ENCODE measurements at regions not wholly inside any gene's neighbourhood (a gene's known extent, or its start where the extent isn't known, plus 50 kb on each side); places are given as distances from the start of the nearest gene placed in this dataset.
A peak's percentile ranks its signal among the peaks of the same experiment; 100 is the strongest.

DNA sequence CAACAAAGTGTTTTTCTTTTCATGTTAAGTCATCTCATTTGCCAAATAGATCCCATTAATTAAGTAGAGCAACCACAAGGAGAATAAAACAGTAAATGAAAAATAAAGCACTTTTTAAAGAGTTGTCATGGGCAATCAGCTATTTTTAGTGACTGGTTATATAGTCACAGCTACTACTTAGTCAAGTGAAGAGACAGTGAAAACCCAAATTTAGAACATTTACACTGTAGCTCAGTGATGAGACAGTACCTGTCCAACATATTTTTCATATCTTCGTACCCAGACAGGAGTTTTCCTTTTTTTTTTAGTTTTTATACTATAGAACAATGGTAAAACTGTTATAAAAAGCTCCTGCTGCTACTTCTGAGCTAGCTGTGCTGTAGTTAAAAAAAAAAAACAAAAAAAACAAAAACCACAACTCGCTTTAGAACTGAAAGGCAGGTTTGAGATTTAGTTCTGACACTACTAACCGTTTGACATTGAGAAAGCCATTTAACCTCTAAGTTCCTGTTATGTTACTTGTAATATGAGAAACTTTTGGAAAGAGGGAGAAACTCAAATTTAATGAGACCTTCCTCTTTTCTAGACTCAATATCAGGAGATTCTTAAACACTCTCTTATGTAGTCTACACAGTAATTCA is 777.5 kb downstream of the ADGRL2 start:
- DNase-seq (ENCODE audit: low read depth) = no peak

DNA sequence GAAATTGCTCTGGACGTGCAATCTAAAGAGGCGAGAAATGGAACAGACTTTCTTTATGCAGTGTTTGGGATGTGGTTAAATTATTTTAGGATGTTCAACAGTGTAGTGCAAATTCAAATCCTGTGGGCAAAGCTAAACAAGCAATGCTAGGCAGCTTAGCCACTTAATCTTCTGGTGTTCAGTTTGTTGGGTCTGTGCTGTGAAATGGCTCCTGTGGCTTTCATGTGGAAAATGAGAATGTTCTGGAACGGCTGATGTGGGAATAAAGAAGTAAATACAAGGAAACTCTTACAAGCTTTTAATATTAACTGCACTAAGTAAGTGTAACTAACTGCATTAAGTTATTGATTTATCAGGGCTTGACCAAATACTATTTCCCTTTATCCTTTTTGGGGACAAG is 766.6 kb downstream of the ADGRL2 start:
- DNase-seq (ENCODE audit: low read depth) = no peak

DNA sequence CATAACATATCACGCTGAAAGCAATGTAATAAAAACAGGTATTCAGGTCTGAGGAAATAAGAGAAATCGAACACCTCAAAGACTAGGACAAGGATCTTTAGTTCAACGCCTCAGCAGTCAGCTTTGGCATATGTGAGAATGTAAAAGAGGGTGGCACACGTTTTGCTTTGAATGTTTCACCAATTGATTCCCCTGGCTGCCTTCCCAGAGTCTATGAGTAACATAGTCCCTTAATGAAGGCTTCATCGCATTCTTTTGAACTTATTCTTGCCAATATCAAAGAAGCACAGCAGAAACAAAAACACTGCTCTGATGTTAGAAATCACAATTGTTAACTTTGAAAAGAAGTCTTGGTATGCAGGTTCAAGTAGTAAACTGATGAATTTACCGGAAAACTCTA is 764.8 kb downstream of the ADGRL2 start:
- DNase-seq (ENCODE audit: low read depth) = peak; percentile 41

DNA sequence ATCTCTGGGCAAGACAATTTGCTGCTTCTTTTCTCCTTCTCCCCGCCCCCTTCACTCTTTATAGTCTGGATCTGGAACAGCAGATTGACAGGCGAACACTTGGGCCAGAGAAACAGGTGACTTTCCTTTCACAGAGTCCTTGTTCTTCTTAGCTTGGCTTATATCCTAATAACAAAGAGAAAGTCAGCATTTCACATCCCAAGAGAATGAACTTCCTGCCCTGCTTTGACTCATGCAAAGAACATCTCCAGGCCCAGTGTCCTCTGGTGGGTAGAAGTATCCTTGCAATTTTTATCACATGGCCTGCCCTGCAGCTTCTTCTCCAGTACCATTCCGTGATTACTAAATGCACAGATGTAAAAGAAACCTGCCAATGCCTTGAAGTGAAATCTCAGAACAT is 764.4 kb downstream of the ADGRL2 start:
- peak; percentile 51 for DNase-seq (ENCODE audit: low read depth)

DNA sequence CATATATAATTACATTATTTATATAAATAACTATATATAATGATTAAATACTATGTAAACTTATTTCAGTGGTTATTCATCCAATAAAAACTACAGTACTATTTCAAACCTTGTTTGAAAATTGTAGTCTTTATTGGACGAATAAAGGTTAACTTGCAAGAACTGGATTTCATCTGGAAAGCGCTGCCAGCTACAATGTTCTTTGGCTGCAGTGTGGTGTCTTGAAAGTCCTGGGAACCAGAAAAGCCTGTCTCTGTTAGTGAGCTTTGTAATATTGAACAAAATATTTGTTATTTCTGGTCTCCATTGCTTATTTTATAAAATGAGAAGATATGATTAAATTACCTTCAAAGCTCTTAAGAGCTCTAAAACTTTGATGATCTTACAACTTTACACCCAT is 763.6 kb downstream of the ADGRL2 start:
- DNase-seq (ENCODE audit: low read depth) = no peak

DNA sequence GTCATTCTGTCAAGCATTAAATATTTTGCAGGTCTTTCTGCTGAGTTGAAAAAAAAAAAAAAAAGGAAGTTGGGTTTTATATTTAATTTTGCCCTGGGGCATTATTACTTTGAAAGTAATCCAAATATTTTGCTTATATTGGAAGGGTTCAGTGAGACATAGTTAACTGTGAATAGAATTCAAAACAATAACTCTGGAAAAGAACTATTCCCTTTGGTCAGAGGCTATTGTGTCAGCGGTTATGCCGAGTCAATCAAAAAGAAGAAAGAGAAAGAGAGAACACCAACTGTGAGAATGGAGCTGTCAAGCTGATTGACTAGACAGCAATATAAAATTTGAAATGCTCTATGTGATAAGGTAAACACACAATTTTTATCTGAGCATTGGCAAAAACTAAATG is 761.7 kb downstream of the ADGRL2 start:
- DNase-seq (ENCODE audit: low read depth) = no peak

DNA sequence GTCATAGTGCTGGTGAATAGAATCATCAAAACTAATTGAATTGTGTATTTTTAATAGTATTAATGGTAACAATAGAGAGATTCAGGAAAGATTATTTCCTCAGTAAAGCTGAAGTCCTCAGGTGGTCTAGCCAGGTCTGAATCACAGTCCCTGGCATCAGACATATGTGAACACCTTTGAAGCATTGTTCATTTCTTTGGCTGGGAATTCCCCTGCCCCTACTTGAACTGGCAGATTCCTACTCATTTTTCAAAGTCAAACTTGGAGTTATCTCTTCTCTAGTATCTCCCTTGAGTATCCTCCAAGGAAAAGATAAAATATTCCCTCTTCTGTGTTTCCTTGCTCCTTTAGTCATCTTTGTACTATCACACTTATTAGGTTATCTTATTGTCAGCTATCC is 759.8 kb downstream of the ADGRL2 start:
- DNase-seq (ENCODE audit: low read depth) = no peak

DNA sequence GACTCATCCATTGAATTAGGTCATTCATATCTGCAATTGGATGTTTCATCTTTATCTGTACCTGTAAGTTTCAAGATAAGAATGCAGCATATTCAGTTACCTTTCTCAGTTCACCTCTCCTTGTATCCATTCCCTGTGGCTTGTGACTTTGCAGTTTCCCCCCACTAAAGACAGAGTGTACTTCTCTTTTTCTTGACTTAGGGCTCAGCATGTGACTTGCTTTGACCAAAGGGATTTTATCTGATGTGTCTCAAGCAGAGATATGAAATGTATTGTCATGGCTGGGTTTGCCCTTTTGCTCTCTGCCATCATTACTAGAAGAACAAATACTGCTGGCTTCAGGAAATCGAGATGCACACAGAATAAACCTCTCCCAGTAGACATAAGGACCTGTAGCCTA is 754.8 kb downstream of the ADGRL2 start:
- no peak for DNase-seq (ENCODE audit: low read depth)

DNA sequence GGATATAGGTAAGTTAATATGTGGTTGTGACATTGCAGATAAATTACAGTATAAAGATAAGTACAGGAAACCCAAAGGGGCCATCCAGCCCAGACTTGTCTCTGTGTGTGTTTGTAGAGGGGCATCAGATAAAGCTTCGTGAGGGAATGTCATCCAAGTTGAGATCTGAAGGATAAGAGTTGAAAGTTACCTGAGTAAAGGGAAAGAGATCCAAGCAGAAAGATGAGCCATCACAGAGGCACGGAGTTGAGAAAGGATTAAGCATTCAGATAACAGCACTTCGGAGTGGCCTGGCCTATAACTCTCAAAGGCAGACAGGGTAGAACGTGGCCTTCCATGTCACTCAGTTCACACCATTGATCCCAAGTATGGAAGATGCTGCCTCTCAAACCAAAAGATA is 749.1 kb downstream of the ADGRL2 start:
- no peak for DNase-seq (ENCODE audit: low read depth)

DNA sequence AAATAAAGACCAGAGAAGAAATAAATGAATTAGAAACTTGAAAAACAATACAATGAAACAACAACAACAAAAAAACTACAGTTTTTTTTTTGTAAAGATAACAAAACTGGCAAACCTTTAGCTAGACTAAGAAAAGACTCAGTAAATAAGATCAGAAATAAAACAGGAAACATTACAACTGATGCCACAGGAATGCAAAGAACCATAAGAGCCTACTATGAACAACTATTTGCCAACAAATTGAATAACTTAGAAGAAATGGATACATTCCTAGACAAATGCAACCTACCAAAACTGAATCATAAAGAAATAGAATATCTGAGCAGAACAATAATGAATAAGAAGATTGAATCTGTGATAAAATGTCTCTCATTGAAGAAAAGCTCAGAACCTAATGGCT is 742.0 kb downstream of the ADGRL2 start:
- no peak for DNase-seq (ENCODE audit: low read depth)

DNA sequence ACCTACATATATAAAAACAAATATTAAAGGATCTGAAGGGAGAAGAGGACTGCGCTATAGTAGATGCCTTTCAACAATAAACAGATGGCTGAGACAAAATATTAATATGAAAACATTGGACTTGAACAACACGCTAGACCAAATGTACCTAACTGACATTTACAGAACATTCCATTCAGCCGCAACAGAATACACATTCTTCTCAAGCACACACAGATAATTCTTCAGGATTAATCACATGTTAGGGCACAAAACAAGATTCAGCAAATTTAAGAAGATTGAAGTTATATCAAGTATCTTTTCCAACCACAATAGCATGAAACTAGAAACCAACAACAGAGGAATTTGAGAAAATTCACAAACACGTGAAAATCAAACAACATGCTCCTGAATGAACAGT is 741.4 kb downstream of the ADGRL2 start:
- DNase-seq (ENCODE audit: low read depth) = no peak

DNA sequence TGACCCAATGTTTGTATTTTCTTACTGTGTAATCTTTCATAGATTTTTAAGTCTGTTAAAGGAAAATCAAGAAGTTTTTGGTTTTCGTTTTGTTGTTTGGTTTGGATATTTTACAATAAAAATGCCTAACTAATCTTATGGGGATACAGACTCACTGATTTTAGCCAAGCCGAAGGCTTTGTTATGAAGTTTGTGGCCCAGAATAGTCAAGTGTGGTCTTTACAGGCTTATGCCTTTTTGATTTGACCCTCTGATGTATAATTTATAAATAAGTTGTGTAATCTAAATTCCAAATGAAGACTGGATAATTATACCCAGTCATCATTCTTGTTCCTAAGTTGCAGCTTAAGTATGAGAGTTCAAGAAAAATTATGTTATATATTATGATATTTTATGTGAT is 739.3 kb downstream of the ADGRL2 start:
- no peak for DNase-seq (ENCODE audit: low read depth)

DNA sequence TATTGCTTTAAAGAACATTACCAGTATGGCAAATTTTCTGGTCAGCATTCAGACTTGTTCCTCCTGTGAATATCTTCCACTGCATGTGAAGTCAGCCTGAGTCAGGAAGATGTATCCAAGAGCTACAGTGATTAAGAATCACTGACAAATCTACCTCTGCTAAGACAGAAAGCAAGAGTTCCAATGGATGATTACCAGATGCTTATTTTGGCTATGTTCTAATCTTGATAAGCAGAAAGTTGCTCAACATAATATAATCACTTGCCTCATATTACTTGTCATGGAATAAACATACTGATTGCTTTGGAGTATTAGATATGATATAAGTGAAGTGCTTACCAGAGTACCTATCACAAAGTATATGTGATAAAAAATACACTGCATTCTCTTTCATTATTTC is 738.1 kb downstream of the ADGRL2 start:
- no peak for DNase-seq (ENCODE audit: low read depth)

DNA sequence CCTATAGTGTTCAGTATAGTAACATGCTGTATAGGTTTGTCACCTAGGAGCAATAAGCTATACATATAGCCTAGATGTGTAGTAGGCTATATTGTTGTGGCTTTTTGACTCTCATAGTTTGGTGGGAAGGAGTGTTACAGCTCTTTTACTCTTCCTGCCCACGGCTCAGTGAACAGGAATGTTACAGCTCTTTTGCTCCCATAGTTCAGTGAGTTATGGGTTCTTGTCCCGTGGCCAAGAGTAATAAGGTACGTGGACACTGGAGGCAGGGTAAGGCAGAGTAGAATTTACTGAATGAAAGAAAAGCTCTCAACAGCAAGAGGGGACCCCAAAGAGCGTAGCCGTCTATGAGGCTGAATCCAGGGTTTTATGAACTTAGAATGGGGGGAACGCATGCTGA is 734.3 kb downstream of the ADGRL2 start:
- no peak for DNase-seq (ENCODE audit: low read depth)

DNA sequence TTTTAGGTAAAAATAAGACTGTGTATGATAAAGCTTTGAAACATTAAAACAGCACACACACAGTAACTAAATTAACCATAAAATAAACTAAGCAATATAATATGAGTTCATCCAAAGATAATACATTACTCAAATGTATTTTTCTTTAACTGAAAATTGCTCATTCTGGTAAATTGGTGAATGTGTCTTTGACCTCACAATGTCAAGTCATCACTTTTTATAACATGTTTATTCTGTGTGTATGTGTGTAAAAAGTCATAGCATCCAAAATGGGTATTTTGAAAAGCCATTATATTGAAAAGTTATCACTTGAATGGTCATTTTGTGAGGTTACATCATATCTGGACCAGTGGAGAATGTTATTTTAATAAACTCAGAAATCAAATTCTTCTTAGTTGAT is 724.6 kb downstream of the ADGRL2 start:
- no peak for DNase-seq (ENCODE audit: low read depth)

DNA sequence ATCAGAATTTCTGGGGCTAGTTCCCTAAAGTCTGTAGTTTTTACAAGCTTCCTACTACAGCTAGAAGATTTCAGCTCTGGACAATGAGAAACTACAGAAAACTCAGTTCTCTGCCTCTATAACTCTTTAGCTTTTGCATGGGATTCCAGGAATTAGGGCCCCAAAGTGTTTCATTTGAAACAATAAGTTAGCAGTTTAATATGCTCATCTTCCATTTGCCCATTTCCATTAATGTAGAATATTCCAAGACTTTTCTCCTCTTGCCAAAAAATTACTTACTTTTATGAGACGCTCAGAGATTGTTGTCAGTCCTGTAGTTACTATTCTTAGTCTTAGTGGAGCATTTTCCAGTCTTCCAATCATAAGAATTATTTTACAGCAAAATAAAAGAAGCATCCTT is 719.9 kb downstream of the ADGRL2 start:
- no peak for DNase-seq (ENCODE audit: low read depth)

DNA sequence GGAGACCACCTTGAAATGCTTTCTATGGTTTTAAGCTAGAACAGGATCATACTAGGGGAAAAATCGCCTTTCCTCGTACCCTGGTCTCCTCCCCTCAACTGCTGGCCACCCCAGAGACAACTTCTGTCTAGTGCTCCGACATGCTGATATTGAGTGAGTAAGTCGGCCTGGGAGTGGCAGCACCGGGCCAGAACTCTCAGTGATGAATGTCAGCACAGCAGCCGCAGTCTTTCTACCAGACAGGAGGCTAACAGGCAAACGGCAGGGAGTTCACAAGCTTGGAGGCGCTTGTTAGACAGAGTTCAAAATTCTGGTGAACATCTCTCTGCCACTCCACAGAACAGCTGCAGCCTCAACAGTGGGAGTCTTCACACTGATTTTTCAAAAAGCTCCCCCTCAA is 716.9 kb downstream of the ADGRL2 start:
- no peak for DNase-seq (ENCODE audit: low read depth)

DNA sequence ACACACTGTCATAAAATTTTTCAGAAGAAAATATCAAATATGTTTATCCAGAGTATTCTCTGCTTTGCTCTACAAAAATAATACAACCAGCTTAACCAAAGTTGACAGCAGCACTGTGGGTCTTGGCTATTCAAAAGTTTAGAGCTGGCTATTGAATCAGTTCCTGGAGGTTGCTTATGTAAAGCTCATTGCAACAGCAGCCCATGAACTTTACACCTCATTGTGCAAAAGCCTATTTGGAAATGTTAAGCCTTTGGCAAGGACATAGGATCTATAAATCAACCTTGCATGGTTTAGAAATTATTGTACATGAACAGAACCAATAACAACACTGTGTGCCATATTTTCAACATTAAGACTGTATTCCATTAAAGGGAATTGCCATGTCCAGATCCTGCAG is 714.9 kb downstream of the ADGRL2 start:
- DNase-seq (ENCODE audit: low read depth) = no peak

DNA sequence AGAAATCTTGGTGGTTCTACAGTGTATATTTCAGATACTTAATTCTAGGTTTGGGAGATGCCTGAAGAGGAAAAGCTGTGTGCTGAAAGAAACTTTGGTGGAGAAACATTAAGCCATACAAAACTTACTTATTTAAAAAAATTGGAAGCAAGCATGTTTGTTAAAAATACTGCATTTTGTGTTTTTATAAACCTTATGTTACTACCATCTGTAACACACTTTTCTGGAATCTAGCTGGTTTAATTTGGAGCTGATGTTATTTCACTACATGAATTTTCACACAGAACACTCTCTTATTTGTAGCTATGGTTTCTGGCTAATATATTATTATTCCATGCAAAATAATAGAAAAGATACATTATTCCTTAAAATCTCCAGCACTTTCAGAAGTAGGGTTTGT is 710.7 kb downstream of the ADGRL2 start:
- DNase-seq (ENCODE audit: low read depth) = no peak

DNA sequence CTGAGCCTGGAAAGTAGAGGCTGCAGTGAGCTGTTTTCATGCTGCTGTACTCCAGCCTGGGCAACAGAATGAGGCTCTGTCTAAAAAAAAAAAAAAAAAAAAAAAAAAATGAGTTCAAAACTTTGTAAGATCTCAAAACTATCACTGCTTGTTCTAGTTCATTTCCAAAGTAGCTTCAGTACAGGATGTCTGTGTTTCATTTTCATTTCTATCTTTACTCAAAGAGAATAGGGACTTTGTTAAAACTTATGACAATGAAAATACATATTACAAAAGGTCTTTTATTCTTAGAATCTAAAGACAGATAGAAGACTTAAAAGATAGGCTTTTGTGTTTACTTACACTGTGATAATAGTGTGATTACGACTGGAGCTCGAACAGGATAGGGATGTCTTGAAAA is 709.7 kb downstream of the ADGRL2 start:
- DNase-seq (ENCODE audit: low read depth) = no peak

DNA sequence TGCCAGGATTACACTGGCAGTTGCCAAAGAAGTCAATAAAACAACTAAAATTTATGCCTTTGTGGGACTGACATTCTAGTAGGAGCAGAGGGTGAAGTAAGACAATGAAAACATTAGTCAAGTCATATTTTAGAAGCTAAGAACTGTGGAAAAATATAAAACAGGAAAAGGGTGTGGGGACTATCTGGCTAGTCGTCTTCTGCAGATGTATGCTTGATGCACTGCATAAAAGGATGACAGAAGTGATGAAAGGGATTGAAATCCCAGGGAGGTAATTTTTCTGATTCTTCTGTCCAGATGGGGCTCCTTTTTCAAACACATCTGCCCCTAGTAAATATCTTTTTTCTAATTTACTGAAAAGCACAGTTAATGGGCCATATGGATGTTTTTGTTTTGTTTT is 706.3 kb downstream of the ADGRL2 start:
- DNase-seq (ENCODE audit: low read depth) = no peak

DNA sequence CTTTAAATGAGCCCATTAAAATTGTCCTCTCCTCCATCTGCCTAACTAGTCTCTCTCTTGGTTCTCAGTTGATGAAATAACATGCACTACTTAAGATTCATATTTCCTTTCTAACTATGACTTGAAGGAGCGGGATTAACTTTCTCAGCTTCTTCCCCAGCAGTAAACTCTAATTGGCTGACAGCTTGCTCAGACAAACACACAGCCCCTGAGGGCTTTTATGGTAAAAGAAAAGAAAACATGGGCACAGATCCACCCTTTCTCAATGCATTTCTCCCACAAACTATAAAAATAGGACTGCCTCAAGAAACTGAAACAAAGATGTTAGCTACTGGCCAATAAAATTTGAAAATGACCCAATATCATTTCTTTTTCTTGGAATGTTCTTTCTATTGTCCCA is 703.1 kb downstream of the ADGRL2 start:
- no peak for DNase-seq (ENCODE audit: low read depth)

DNA sequence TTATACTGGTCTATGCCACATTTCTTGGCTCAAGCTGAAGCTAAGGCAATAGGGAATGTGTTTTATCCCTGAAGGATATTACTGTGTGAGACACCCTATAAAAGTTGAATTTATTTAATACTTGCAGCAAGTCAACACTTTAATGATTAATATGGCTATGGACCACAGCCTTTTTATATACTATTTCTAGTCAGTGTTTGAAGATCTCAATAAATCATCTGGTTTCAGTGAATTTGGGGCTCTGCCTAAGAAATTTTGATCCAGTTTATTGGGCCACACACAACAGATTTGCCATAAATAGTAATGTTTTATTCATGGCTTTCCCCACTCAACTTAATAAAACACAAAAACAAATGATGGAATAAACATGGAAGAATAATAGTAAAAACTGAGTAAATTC is 698.3 kb downstream of the ADGRL2 start:
- no peak for DNase-seq (ENCODE audit: low read depth)

DNA sequence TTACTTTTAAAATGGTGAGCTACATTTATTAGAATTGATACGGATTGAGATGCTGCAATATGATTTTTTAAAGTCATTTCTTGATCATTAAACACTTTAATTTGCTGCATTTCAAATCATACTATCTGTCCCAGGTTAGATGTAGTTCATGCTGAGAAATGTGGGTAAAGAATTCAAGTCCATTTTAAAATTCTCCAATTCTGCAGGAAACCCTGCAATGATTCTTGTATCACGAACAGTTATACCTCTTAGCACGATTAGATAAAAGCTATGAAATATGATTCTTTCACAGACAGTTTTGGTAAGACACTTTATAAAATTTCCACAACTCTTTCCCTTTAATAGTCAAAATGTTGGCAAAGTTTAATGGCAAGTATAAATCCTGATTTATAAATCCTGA is 693.4 kb downstream of the ADGRL2 start:
- DNase-seq (ENCODE audit: low read depth) = no peak

DNA sequence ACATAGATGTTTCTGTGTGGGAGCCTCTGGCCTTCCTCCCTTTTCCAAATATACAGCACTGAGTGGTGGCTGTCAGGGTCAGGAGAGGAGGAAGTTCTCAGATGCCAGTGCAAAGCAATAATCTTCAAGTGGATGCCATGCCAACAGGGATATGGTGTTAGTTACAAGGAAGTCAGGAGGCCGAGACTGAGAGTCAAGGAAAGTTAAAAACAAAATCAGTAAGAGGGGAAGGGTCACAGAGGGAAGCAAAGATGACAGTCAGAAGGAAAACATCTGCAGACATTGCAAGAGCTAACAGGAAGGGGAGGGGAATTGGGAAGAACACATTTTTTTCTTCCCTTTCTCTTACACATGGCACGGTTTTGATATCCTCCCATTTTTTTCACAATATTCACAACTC is 691.4 kb downstream of the ADGRL2 start:
- DNase-seq (ENCODE audit: low read depth) = no peak

Data from GM04504 (cell line).